Cardiac muscle cell (in vitro differentiated cells and primary cell): ENCODE measurements at regions not wholly inside any gene's neighbourhood (a gene's known extent, or its start where the extent isn't known, plus 50 kb on each side); places are given as distances from the start of the nearest gene placed in this dataset.

Experiments used
- DNase-seq, 2 donors: peaks; one replicate each; pipeline versions ENCODE4 v3.0.0 to v3.0.0-alpha.2; 2010 to 2017; ENCODE audit warnings: low read depth in 1 of 2, low spot score in 1 of 2
- H3K27ac ChIP-seq: fragments of 200-600 bp; sonication (generic); 2 replicates; pipeline ENCODE4 v1.5.1; 2016
- H3K27me3 ChIP-seq: fragments of 200-600 bp; sonication (generic); 2 replicates; pipeline ENCODE4 v1.6.0; 2016; ENCODE audit warnings: control low read depth
- H3K36me3 ChIP-seq: fragments of 200-600 bp; sonication (generic); 2 replicates; pipeline ENCODE4 v1.5.1; 2016; ENCODE audit warnings: control low read depth
- H3K4me1 ChIP-seq: fragments of 200-600 bp; sonication (generic); 2 replicates; pipeline ENCODE4 v1.8.1; 2017; ENCODE audit warnings: low read depth, mild to moderate bottlenecking, mixed run types
- H3K4me3 ChIP-seq: fragments of 200-600 bp; sonication (generic); 2 replicates; pipeline ENCODE4 v1.5.1; 2016; ENCODE audit warnings: mild to moderate bottlenecking
- H3K9me3 ChIP-seq: fragments of 200-600 bp; sonication (generic); 2 replicates; pipeline ENCODE4 v1.5.1; 2017; ENCODE audit warnings: low read depth, mild to moderate bottlenecking, control low read depth
- TF ChIP-seq, protein P1 (sequence below): IDR thresholded peaks from 2 replicates; pipeline ENCODE4 v1.5.1; 2012; ENCODE audit warnings: low read depth, mild to moderate bottlenecking, low read length

DNA sequence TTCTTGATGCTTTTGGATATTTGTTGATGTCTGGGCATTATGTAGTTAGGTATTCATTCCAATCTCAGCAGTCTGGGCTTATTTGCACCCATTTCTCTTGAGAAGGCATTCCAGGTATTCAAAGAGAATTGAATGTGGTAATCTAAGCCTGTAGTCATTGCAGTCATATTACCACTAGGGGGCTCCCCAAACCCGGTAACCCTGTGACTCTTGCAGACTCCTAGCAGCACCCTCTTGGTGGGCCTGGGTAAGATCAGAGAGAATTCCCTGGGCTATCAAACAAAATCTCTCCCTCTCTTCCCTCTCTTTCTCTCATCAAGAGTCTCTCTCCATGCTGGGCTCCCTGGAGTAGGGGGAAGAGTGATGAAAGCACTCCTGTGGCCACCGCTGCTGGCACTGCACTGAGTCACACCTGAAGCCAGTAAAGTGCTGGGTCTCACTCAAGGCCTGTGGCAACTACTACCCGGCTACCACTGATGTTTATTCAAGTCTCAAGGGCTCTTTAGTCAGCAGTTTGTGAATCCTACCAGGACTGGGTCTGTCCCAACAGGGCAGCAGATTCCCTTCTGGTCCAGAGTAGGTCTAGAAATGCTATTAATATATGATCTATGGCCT, 187.7 kb upstream of the NUDT10 start:
- Histone ChIP-seq H3K27ac (no peak overlapping the region), H3K27me3 (no peaks in the 10 kb centered on the region), H3K4me3 (no peak overlapping the region), H3K4me1 (no peaks in the 10 kb centered on the region), H3K9me3 (no peaks in the 10 kb centered on the region), H3K36me3 (no peaks in the 10 kb centered on the region)
- peak; percentile 40 to 71 for DNase-seq
- TF ChIP-seq, protein P1, sequence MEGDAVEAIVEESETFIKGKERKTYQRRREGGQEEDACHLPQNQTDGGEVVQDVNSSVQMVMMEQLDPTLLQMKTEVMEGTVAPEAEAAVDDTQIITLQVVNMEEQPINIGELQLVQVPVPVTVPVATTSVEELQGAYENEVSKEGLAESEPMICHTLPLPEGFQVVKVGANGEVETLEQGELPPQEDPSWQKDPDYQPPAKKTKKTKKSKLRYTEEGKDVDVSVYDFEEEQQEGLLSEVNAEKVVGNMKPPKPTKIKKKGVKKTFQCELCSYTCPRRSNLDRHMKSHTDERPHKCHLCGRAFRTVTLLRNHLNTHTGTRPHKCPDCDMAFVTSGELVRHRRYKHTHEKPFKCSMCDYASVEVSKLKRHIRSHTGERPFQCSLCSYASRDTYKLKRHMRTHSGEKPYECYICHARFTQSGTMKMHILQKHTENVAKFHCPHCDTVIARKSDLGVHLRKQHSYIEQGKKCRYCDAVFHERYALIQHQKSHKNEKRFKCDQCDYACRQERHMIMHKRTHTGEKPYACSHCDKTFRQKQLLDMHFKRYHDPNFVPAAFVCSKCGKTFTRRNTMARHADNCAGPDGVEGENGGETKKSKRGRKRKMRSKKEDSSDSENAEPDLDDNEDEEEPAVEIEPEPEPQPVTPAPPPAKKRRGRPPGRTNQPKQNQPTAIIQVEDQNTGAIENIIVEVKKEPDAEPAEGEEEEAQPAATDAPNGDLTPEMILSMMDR: peak; percentile 61

DNA sequence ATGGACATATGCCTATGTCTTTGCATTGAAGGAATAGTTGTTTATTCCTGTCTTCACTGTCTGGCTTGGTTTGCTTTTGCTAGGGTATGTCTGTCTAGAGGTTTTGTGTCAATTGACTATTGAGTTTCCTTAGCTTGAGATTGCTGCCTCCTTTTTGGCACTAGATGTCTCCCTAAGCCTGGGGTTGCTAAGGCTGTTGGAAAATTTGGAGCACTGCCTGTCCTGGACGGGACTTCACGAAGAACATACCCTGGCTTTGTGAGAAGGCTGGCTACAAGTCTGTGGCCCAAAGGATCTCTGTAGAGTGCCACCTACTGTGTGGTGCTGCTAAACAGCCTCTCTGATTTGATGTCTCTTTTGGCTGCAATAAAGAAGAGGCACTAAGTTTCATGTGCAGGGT, 183.8 kb upstream of the NUDT10 start:
- no peaks in the 10 kb centered on the region for H3K36me3 ChIP-seq
- TF ChIP-seq, protein P1: no peak
- H3K27ac ChIP-seq: no peak overlapping the region
- H3K9me3 ChIP-seq: no peaks in the 10 kb centered on the region
- DNase-seq: peak; percentile 10 to 34
- no peaks in the 10 kb centered on the region for H3K27me3 ChIP-seq
- no peak overlapping the region for H3K4me3 ChIP-seq
- no peaks in the 10 kb centered on the region for H3K4me1 ChIP-seq

DNA sequence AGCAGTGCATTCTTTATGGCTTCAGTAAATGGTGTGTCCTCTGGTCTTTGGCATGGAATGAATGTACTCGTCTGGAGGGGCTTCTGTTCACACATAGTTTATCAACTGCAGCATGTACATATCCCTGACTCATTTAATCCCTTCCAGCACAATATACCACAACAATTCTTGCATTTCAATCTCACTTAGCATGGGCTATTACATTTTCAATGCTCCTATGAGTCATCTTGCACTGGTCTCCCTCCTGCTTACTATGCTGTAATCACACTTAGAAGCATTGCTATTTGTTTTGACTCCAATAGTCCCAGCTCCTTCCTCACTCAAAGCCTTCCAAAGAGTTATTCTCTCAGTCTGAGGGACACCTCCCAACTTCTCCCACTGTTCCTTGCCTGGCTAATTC, 180.9 kb upstream of the NUDT10 start:
- no peaks in the 10 kb centered on the region for H3K36me3 ChIP-seq
- no peak for DNase-seq
- no peaks in the 10 kb centered on the region for H3K4me1 ChIP-seq
- no peaks in the 10 kb centered on the region for H3K9me3 ChIP-seq
- no peak overlapping the region for H3K27ac ChIP-seq
- H3K27me3 ChIP-seq: no peaks in the 10 kb centered on the region
- H3K4me3 ChIP-seq: no peak overlapping the region
- TF ChIP-seq, protein P1: no peak

DNA sequence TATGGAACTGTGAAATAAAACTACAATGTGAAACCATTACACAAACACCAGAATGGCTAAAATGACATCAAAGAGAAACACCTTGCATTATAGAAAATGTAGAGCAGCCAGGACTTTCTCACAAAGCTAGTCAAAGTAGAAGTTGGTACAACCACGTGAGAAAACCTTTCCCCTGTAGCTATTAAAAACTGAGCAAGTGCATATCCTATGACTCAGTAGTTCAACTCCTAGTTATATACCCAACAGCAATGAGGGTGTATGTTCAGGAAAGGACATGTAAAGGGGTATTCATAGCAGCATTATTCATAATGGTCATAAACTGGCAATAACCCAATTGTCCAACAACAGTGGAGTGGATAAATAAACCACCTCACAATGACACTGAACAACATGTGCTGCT, 177.5 kb upstream of the NUDT10 start:
- no peak overlapping the region for H3K4me3 ChIP-seq
- H3K36me3 ChIP-seq: no peaks in the 10 kb centered on the region
- no peaks in the 10 kb centered on the region for H3K9me3 ChIP-seq
- no peaks in the 10 kb centered on the region for H3K27me3 ChIP-seq
- TF ChIP-seq, protein P1: no peak
- H3K27ac ChIP-seq: no peak overlapping the region
- no peaks in the 10 kb centered on the region for H3K4me1 ChIP-seq
- no peak for DNase-seq

DNA sequence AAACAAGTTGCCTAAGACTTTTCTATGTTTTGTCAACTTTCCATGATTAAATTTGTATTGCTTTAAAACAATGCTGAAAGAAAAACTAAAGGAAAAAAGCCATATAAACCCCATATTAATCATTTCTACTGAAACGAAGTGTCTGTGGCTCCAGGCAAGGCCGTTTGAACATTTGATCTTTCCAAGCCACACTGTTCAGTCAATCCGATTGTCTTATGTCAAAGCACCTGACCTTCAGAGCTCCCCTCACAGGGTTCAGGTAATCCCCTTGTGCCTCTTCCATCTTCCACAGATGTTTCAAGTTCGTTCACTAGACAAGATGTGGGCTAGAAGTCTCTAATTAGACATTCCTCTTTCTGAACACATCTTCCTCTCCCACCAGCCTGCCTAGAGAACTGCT, 177.1 kb upstream of the NUDT10 start:
- Histone ChIP-seq H3K9me3 (no peaks in the 10 kb centered on the region), H3K27ac (no peak overlapping the region), H3K4me3 (no peak overlapping the region), H3K4me1 (no peaks in the 10 kb centered on the region), H3K27me3 (no peaks in the 10 kb centered on the region), H3K36me3 (no peaks in the 10 kb centered on the region)
- DNase-seq: no peak
- TF ChIP-seq, protein P1: no peak
